ENCODE measurements at regions not wholly inside any gene's neighbourhood (a gene's known extent, or its start where the extent isn't known, plus 50 kb on each side); places are given as distances from the start of the nearest gene placed in this dataset.

DNA sequence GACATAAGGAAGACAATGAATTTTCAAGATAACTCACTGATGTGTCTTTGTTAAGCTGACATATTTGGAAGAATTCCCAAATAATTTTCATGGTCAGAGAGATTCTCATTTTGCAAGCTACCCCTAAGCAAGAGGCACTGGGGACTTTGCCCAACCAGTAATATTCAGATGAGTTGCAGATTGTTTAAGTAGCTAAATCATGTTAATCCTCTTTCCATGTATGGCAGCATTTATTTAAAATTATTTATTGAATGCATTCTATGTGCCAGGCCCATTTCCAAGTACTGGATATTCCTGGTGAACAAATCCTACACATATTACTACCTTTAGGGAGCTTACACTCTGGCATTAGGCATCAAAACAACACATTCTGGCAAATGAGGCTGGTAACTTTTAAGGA, 56.5 kb upstream of the BACH1 start:
- DNase-seq (ENCODE audit: low spot score), result no peak
- Mint-ChIP-seq H3K9me3 (no peaks in the 10 kb centered on the region), H3K4me3 (no peak overlapping the region), H3K36me3 (ENCODE audit: low read depth) (no peaks in the 10 kb centered on the region), H3K4me1 (ENCODE audit: low read depth) (peaks cover 6% of the 10 kb centered on the region), H3K27ac (no peak overlapping the region), H3K27me3 (ENCODE audit: low read depth) (peaks cover 9% of the 10 kb centered on the region)

DNA sequence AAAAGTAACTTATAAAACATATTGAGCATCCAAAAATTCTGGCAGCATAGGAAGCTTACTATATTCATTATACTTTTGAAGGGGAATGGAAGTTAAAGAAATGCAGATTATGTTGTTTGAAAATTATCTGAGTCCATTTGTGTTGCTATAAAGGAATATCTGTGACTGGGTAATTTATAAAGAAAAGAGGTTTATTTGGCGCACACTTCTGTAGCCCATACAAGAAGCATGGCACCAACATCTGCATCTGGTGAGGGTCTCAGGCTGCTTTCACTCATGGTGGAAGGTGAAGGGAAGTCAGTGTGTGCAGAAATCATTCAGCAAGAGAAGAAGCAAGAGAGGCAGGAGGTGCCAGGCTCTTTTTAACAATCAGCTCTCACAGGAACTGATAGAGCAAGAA, 55.5 kb upstream of the BACH1 start:
- Mint-ChIP-seq H3K4me3 (no peak overlapping the region), H3K9me3 (no peaks in the 10 kb centered on the region), H3K4me1 (ENCODE audit: low read depth) (peaks cover 6% of the 10 kb centered on the region), H3K27ac (no peak overlapping the region), H3K27me3 (ENCODE audit: low read depth) (peaks cover 10% of the 10 kb centered on the region), H3K36me3 (ENCODE audit: low read depth) (no peaks in the 10 kb centered on the region)
- DNase-seq (ENCODE audit: low spot score), result no peak

DNA sequence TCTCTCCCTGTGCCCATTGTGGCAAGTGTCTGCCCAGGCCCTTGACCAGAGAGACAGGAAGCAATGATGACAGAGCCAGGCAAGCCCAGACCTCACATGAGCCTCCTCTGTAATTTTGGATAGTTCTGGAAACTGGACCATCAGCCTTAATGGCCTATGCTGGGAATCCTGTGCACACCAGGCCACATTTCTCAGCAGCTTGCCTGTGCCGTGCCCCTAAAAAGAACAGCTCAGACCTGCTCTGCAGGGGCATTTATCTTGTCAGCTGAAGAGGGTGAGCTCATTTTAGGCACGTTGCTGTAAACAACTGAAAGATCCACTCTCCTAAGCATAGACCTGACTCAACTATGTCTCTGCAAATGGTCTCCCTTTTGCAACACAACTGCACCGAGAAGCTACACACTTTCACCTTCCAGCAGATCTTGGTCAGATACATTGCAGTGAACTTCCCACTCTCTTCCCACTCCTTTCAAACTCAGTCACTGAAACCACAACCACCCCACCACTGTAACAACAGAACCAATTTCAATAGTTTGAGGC, 53.5 kb upstream of the BACH1 start:
- Mint-ChIP-seq H3K36me3 (ENCODE audit: low read depth) (no peaks in the 10 kb centered on the region), H3K27me3 (ENCODE audit: low read depth) (peaks cover 16% of the 10 kb centered on the region), H3K9me3 (no peaks in the 10 kb centered on the region), H3K4me1 (ENCODE audit: low read depth) (peaks cover 6% of the 10 kb centered on the region), H3K4me3 (no peak overlapping the region), H3K27ac (no peak overlapping the region)
- DNase-seq (ENCODE audit: low spot score), result peak; percentile 74

DNA sequence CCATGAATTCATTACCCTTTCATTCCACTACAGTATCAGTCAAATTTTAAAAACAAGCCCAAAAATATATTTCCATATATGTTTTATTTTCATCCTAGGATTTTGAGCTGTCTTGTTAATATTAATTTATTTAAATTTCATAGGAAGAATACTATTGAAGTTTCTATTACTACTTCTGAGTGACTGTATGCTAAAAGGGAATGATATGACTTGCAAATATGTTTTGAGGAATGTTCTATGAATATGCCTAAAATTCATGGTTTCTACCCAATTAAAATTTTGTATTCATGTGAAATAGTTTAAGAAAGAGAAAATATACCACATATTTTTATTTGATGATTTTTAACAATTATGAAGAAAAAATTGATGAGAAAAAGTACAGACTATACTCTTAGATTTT, 52.9 kb upstream of the BACH1 start:
- Mint-ChIP-seq H3K4me1 (ENCODE audit: low read depth) (peaks cover 6% of the 10 kb centered on the region), H3K27me3 (ENCODE audit: low read depth) (peaks cover 16% of the 10 kb centered on the region), H3K27ac (no peak overlapping the region), H3K4me3 (no peak overlapping the region), H3K9me3 (no peaks in the 10 kb centered on the region), H3K36me3 (ENCODE audit: low read depth) (no peaks in the 10 kb centered on the region)
- DNase-seq (ENCODE audit: low spot score), result no peak

DNA sequence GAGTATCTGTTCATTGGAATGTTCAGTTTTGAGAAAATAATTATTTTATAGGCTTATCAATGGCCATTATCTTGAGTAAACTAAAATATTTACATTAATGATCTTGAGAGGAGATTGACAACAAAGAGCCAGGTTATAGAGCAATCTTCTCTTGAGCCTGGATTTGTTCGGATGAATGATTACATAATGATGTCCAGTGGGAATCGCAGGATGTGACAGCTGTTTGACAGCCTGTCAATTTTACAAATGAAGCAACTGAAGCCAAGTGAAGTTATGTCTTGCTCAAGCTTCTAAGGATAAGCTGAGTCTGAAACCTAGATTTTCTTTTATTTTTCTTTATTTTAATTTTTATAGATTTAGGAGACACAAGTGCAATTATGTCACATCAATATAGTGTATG, 52.1 kb upstream of the BACH1 start:
- no peak overlapping the region for H3K4me3 Mint-ChIP-seq
- H3K9me3 Mint-ChIP-seq, result no peaks in the 10 kb centered on the region
- DNase-seq (ENCODE audit: low spot score), result no peak
- no peak overlapping the region for H3K27ac Mint-ChIP-seq
- peaks cover 19% of the 10 kb centered on the region for H3K27me3 Mint-ChIP-seq (ENCODE audit: low read depth)
- peaks cover 6% of the 10 kb centered on the region for H3K4me1 Mint-ChIP-seq (ENCODE audit: low read depth)
- H3K36me3 Mint-ChIP-seq (ENCODE audit: low read depth), result no peaks in the 10 kb centered on the region

DNA sequence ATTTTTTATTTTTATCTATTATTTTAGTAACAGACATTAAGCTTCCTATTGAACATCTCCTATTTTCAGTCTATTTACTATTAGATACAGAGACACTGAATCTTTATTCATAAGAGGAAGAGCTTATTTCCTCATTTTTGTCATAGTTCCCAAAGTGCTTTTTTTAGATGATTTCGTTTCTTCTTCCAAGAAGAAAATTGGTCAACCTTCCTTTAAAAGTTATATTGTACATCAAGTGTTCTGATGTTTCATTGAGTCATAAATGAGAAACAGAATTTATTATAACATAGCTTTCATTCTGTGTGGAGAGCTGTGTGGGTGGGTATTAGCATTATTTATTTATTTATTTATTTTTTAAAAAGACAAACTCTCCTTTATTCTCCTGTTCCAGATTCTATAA, 50.6 kb upstream of the BACH1 start:
- Mint-ChIP-seq H3K36me3 (ENCODE audit: low read depth) (no peaks in the 10 kb centered on the region), H3K27me3 (ENCODE audit: low read depth) (peaks cover 19% of the 10 kb centered on the region), H3K4me3 (no peak overlapping the region), H3K9me3 (peaks cover 12% of the 10 kb centered on the region), H3K27ac (no peak overlapping the region), H3K4me1 (ENCODE audit: low read depth) (peaks cover 6% of the 10 kb centered on the region)
- no peak for DNase-seq (ENCODE audit: low spot score)
